ENCODE measurements at regions not wholly inside any gene's neighbourhood (a gene's known extent, or its start where the extent isn't known, plus 50 kb on each side); places are given as distances from the start of the nearest gene placed in this dataset.

DNA sequence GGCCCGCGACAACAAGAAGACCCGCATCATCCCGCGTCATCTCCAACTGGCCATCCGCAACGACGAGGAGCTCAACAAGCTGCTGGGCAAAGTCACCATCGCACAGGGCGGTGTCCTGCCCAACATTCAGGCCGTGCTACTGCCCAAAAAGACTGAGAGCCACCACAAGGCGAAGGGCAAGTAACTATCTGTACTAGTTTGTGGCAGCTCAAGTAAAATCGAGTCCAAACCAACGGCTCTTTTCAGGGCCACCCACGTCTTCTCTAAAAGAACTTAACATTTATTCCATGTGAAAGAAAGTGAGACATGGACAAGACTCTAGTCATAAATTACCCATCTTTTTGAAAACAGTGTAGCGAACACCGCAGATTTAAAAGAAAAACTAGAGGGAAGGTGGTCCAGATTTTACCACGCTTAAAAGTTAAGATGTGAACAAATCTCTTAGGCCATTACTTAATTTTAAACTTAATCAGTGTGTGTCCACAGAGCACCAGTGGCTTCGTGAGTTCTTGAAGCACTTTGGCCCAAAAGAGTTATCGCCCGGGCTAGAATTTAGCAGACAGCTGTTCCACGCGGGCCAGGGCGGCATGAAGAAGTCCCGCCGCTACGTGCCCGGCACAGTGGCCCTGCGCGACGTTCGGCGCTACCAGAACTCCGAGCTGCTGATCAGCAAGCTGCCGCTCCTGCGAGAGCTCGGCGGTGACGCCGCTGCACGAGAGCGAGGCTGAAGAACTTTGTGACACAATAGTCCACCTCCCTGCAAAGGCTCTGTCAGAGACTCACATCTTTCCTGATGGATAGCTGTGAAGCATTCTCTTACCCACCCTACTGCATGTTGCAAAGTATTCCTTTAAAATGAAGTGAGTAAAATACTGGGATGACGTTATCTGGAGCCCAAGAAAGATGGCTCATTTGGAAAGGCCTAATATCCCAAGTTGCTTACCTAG is 113.9 kb upstream of the PRSS16 start:
- Histone ChIP-seq H3K4me3 (replicated peaks in 1 of 3; ENCODE audit: insufficient read depth in 1 of 3, low read depth in 2 of 3, low read length in 3 of 3) (peak overlapping the region; percentile 33 to 62 (median 55)), H3K9me3 (ENCODE audit: low read length) (peaks cover 6% of the 10 kb centered on the region; the same call in 1 of the 2 replicates), H3K4me2 (ENCODE audit: low read depth, low read length) (peak overlapping the region; percentile 65), H2AFZ (ENCODE audit: low read length) (no peak overlapping the region), H3K27me3 (ENCODE audit: control insufficient read depth in 1 of 2, insufficient read depth in 2 of 2, low read length in 2 of 2) (peaks cover 2 to 38% of the 10 kb centered on the region in 2 experiments; a peak in 4 of 5 replicates), H3K36me3 (replicated peaks in 1 of 2; ENCODE audit: control insufficient read depth in 1 of 2, insufficient read depth in 2 of 2, low read length in 2 of 2) (no peaks in the 10 kb centered on the region), H3K27ac (ENCODE audit: extremely low read length, insufficient read depth, low read length) (peak overlapping the region; percentile 78), H3K4me1 (ENCODE audit: insufficient read depth, low read length) (peaks cover 49% of the 10 kb centered on the region), H3K9ac (ENCODE audit: insufficient read depth, low read depth, low read length) (peak overlapping the region; percentile 64), H3K79me2 (ENCODE audit: insufficient read depth, low read length) (no peaks in the 10 kb centered on the region), H4K20me1 (ENCODE audit: insufficient read depth, low read length) (no peaks in the 10 kb centered on the region; the same call in 1 of the 2 replicates)
- in situ Hi-C loops (cut with HindIII; ENCODE audit: extremely low pct_ligation_motif_present, low pct_unique_long_range_greater_than_20kb) (no loop called here), intact Hi-C loops (cut with micrococcal nuclease; ENCODE audit: unreplicated experiment) (no loop called here)
- no peak for FAIRE-seq
- ChIA-PET POLR2A (interaction anchor here (0.6 to 2.9 kb wide), 11 partner anchors 14 to 1101 kb away, joined by 3 to 24 read pairs (median 3); a partner anchor contains a TSS), CTCF (ENCODE audit: low intra/inter-chr PET ratio, low total read pairs) (no interaction called here)
- 16% methylated on average over 30 of the region's 43 CpGs for WGBS (ENCODE audit: low lambda C conversion rate)
- peak; percentile 51 for DNase-seq (ENCODE audit: low spot score)
- TSS peak; percentile 98 for BruUV-seq (replicated peaks)
- ATAC-seq = peak; percentile 69
- no peak for TF ChIP-seq ZNF570 (CRISPR knock-in tag; IDR thresholded peaks at IDR 0.05; ENCODE audit: borderline replicate concordance)
- TF ChIP-seq FOSL2 (CRISPR knock-in tag; IDR thresholded peaks at IDR 0.05) = 0 out of 2 replicates have a peak, but pooled peaks have one; percentile 24
- 0 out of 2 replicates have a peak, but pooled peaks have one; percentile 49 for TF ChIP-seq ARID2 (CRISPR knock-in tag; IDR thresholded peaks at IDR 0.05; ENCODE audit: borderline replicate concordance)
- TF ChIP-seq, protein P1, sequence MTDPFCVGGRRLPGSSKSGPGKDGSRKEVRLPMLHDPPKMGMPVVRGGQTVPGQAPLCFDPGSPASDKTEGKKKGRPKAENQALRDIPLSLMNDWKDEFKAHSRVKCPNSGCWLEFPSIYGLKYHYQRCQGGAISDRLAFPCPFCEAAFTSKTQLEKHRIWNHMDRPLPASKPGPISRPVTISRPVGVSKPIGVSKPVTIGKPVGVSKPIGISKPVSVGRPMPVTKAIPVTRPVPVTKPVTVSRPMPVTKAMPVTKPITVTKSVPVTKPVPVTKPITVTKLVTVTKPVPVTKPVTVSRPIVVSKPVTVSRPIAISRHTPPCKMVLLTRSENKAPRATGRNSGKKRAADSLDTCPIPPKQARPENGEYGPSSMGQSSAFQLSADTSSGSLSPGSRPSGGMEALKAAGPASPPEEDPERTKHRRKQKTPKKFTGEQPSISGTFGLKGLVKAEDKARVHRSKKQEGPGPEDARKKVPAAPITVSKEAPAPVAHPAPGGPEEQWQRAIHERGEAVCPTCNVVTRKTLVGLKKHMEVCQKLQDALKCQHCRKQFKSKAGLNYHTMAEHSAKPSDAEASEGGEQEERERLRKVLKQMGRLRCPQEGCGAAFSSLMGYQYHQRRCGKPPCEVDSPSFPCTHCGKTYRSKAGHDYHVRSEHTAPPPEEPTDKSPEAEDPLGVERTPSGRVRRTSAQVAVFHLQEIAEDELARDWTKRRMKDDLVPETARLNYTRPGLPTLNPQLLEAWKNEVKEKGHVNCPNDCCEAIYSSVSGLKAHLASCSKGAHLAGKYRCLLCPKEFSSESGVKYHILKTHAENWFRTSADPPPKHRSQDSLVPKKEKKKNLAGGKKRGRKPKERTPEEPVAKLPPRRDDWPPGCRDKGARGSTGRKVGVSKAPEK (CRISPR knock-in tag; IDR thresholded peaks at IDR 0.05; ENCODE audit: borderline replicate concordance) = no peak
- TF ChIP-seq ZNF607 (CRISPR knock-in tag; IDR thresholded peaks at IDR 0.05; ENCODE audit: borderline replicate concordance) = peak; percentile 58; the same call in 1 of the 2 replicates
- no peak for TF ChIP-seq ZNF792 (CRISPR knock-in tag; IDR thresholded peaks at IDR 0.05)
- TF ChIP-seq CHCHD3 (CRISPR knock-in tag; IDR thresholded peaks at IDR 0.05) = peak; percentile 80; the same call in 1 of the 2 replicates
- TF ChIP-seq FOXA1 (IDR thresholded peaks at IDR 0.05) = no peak
- TF ChIP-seq FOXA1 (CRISPR knock-in tag; IDR thresholded peaks at IDR 0.05) = no peak
- TF ChIP-seq CREB1 (IDR thresholded peaks at IDR 0.05) = peak; percentile 44; the same call in 1 of the 2 replicates
- no peak; the same call in 1 of the 2 replicates for TF ChIP-seq CREB1 (CRISPR knock-in tag; IDR thresholded peaks at IDR 0.05)
- TF ChIP-seq HNRNPLL (IDR thresholded peaks at IDR 0.05; ENCODE audit: low read depth, low read length, poor library complexity, severe bottlenecking) = peak; percentile 62
- TF ChIP-seq ZHX2 (IDR thresholded peaks at IDR 0.05; ENCODE audit: low read depth) = peak; percentile 71; the same call in 1 of the 2 replicates
- TF ChIP-seq ZHX2 (CRISPR knock-in tag; IDR thresholded peaks at IDR 0.05; ENCODE audit: borderline replicate concordance) = no peak

Measured in HepG2 (cell line).